SK-N-SH treated with all-trans-retinoic acid at 6 μM for 48 hours (cell line): ENCODE measurements at regions not wholly inside any gene's neighbourhood (a gene's known extent, or its start where the extent isn't known, plus 50 kb on each side); places are given as distances from the start of the nearest gene placed in this dataset.

Experiments
- ARNTL ChIP-seq: fragments of 450-650 bp; formaldehyde crosslinking; IDR thresholded peaks from 2 replicates; pipeline ENCODE4 v1.5.0; 2020; ENCODE audit warnings: low read depth, mild to moderate bottlenecking, moderate library complexity, borderline replicate concordance
- CSDC2 ChIP-seq: fragments of 250-450 bp; sonication (Bioruptor Pico); IDR thresholded peaks from 2 replicates; pipeline ENCODE4 v1.5.0; 2020; ENCODE audit warnings: mild to moderate bottlenecking, moderate library complexity
- ESRRG ChIP-seq: fragments of 250-450 bp; sonication (Bioruptor Pico); IDR thresholded peaks from 2 replicates; pipeline ENCODE4 v1.6.1; 2021; ENCODE audit warnings: mild to moderate bottlenecking
- RARB ChIP-seq: fragments of 250-450 bp; sonication (Bioruptor Pico); IDR thresholded peaks from 2 replicates; pipeline ENCODE4 v1.8.0; 2021; ENCODE audit warnings: mild to moderate bottlenecking, moderate library complexity
- SNAI2 ChIP-seq: fragments of 250-450 bp; sonication (Bioruptor Pico); IDR thresholded peaks from 2 replicates; pipeline ENCODE4 v1.5.0; 2020; ENCODE audit warnings: mild to moderate bottlenecking, moderate library complexity
- ZFP3 ChIP-seq: fragments of 250-450 bp; sonication (Bioruptor Pico); IDR thresholded peaks from 2 replicates; pipeline ENCODE4 v1.5.0; 2020; ENCODE audit warnings: mild to moderate bottlenecking, moderate library complexity
- ZFP30 ChIP-seq: fragments of 450-650 bp; formaldehyde crosslinking; IDR thresholded peaks from 2 replicates; pipeline ENCODE4 v1.5.0; 2022; ENCODE audit warnings: mild to moderate bottlenecking, moderate library complexity
- TF ChIP-seq, protein P1 (sequence below): fragments of 250-450 bp; sonication (Bioruptor Pico); IDR thresholded peaks from 2 replicates; pipeline ENCODE4 v1.5.1; 2021; ENCODE audit warnings: mild to moderate bottlenecking, moderate library complexity
- TF ChIP-seq, protein P2 (sequence below): fragments of 250-450 bp; sonication (Bioruptor Pico); IDR thresholded peaks from 2 replicates; pipeline ENCODE4 v1.8.0; 2020; ENCODE audit warnings: mild to moderate bottlenecking, moderate library complexity, borderline replicate concordance
- TF ChIP-seq, protein P3 (sequence below): fragments of 250-450 bp; sonication (Bioruptor Pico); IDR thresholded peaks from 2 replicates; pipeline ENCODE4 v1.5.1; 2020; ENCODE audit warnings: low read depth, mild to moderate bottlenecking, moderate library complexity

DNA sequence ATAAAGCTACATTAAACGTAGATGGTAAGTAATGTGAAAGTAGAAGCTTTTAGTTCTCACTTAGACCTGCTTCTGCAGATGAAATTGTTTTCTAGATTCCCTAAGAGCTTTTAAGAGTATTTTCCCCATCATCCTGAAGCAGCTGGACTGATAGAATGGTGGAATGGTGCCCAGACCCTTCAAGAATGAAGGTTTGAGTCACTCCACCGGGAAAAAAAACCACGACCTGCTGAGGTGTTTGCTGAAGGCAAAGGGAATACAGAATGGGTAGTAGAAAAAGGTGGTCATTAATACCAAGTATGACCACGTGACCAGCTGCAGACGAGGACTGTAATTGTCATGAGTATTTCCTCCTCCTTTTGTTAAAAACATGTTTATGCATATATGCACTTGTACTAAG, 79.2 kb upstream of the PTPRZ1 start:
- TF ChIP-seq ARNTL (CRISPR knock-in tag) (no peak), ZFP3 (CRISPR knock-in tag) (no peak), CSDC2 (no peak), SNAI2 (no peak), RARB (CRISPR knock-in tag) (no peak), ZFP30 (no peak), ESRRG (CRISPR knock-in tag) (no peak)
- TF ChIP-seq, protein P1, sequence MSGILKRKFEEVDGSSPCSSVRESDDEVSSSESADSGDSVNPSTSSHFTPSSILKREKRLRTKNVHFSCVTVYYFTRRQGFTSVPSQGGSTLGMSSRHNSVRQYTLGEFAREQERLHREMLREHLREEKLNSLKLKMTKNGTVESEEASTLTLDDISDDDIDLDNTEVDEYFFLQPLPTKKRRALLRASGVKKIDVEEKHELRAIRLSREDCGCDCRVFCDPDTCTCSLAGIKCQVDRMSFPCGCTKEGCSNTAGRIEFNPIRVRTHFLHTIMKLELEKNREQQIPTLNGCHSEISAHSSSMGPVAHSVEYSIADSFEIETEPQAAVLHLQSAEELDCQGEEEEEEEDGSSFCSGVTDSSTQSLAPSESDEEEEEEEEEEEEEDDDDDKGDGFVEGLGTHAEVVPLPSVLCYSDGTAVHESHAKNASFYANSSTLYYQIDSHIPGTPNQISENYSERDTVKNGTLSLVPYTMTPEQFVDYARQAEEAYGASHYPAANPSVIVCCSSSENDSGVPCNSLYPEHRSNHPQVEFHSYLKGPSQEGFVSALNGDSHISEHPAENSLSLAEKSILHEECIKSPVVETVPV: no peak
- TF ChIP-seq, protein P2, sequence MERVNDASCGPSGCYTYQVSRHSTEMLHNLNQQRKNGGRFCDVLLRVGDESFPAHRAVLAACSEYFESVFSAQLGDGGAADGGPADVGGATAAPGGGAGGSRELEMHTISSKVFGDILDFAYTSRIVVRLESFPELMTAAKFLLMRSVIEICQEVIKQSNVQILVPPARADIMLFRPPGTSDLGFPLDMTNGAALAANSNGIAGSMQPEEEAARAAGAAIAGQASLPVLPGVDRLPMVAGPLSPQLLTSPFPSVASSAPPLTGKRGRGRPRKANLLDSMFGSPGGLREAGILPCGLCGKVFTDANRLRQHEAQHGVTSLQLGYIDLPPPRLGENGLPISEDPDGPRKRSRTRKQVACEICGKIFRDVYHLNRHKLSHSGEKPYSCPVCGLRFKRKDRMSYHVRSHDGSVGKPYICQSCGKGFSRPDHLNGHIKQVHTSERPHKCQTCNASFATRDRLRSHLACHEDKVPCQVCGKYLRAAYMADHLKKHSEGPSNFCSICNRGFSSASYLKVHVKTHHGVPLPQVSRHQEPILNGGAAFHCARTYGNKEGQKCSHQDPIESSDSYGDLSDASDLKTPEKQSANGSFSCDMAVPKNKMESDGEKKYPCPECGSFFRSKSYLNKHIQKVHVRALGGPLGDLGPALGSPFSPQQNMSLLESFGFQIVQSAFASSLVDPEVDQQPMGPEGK (CRISPR knock-in tag): no peak
- TF ChIP-seq, protein P3, sequence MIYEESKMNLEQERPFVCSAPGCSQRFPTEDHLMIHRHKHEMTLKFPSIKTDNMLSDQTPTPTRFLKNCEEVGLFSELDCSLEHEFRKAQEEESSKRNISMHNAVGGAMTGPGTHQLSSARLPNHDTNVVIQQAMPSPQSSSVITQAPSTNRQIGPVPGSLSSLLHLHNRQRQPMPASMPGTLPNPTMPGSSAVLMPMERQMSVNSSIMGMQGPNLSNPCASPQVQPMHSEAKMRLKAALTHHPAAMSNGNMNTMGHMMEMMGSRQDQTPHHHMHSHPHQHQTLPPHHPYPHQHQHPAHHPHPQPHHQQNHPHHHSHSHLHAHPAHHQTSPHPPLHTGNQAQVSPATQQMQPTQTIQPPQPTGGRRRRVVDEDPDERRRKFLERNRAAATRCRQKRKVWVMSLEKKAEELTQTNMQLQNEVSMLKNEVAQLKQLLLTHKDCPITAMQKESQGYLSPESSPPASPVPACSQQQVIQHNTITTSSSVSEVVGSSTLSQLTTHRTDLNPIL: no peak
